ENCODE measurements at regions not wholly inside any gene's neighbourhood (a gene's known extent, or its start where the extent isn't known, plus 50 kb on each side); places are given as distances from the start of the nearest gene placed in this dataset.

DNA sequence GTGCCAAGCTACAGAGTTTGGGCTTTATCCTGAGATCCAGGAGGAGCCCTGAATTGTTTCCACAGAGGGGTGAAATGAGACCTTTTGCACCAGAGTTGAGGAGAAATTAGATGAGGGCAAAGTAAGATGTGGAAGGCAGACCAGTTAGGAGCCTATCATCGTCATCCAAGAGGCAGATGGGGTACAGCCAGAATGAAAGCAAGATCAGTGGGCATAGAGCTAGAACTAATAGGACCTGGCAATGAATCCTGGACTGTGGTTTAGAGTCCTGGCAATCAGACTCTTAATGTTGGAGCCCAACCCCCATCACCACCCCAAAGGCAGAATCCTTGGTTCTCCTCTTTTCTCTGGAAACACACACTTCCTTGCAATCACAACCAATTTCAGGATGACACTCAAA is 166.6 kb upstream of the HMGA2 start:
- no peak overlapping the region for H3K27ac ChIP-seq
- no peak for TF ChIP-seq ZFX (IDR thresholded peaks at IDR 0.05; ENCODE audit: borderline replicate concordance)
- TF ChIP-seq, protein P1, sequence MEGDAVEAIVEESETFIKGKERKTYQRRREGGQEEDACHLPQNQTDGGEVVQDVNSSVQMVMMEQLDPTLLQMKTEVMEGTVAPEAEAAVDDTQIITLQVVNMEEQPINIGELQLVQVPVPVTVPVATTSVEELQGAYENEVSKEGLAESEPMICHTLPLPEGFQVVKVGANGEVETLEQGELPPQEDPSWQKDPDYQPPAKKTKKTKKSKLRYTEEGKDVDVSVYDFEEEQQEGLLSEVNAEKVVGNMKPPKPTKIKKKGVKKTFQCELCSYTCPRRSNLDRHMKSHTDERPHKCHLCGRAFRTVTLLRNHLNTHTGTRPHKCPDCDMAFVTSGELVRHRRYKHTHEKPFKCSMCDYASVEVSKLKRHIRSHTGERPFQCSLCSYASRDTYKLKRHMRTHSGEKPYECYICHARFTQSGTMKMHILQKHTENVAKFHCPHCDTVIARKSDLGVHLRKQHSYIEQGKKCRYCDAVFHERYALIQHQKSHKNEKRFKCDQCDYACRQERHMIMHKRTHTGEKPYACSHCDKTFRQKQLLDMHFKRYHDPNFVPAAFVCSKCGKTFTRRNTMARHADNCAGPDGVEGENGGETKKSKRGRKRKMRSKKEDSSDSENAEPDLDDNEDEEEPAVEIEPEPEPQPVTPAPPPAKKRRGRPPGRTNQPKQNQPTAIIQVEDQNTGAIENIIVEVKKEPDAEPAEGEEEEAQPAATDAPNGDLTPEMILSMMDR (IDR thresholded peaks at IDR 0.05): no peak

GRCh38 chr12:65658360-65658759 is 165.9 kb upstream of the HMGA2 start:
- no peak overlapping the region for H3K27ac ChIP-seq
- TF ChIP-seq, protein P1 (IDR thresholded peaks at IDR 0.05): no peak
- no peak for TF ChIP-seq ZFX (IDR thresholded peaks at IDR 0.05; ENCODE audit: borderline replicate concordance)

- no peak for TF ChIP-seq ZFX (IDR thresholded peaks at IDR 0.05; ENCODE audit: borderline replicate concordance)
- TF ChIP-seq, protein P1 (IDR thresholded peaks at IDR 0.05): no peak
- no peak overlapping the region for H3K27ac ChIP-seq
Measured at GRCh38 chr12:65659681-65660080, 164.6 kb upstream of the HMGA2 start.

DNA sequence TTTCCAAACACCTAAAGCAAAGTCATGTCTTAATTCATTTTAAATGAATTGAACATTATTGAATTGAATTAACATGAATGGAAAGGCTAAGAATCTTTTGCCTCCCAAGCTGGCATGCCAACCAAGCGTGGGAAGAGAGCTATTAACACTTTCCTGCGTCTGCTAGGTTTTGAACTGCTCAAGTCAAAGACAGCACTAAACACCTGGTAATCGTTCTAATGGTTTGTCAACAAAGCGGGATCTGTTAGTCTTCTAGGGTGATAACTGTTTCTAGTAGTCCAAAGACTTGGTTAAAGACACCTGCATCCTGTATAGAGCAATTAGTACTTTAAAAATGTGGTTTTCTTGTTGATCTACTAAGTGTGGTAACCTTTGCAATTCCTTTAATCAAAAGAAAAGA is 164.2 kb upstream of the HMGA2 start:
- H3K27ac ChIP-seq: no peak overlapping the region

GRCh38 chr12:65660836-65661235 is 163.4 kb upstream of the HMGA2 start:
- TF ChIP-seq, protein P1 (IDR thresholded peaks at IDR 0.05): no peak
- no peak for TF ChIP-seq ZFX (IDR thresholded peaks at IDR 0.05; ENCODE audit: borderline replicate concordance)
- H3K27ac ChIP-seq: no peak overlapping the region

More for the DNA sequence above, 164.2 kb upstream of the HMGA2 start:
- TF ChIP-seq, protein P1 (IDR thresholded peaks at IDR 0.05): no peak
- no peak for TF ChIP-seq ZFX (IDR thresholded peaks at IDR 0.05; ENCODE audit: borderline replicate concordance)

DNA sequence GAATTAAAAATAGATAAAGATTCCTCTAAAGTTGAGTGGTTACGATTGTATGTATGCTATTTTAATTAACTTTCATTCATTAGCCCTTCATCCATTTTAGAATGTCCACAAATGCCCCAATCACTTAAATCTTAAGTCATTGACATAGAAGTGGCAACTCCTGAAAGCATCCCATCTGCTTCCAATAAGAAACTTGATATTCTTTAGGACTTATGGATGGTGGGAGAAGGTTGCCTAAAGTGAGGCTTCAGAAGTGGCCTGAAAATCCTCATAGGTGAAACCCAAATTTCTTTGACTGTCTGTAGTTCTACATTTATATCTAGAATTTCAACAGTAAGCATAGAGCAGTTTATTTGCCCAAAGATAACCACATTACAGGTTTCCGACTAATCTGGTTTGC is 161.7 kb upstream of the HMGA2 start:
- TF ChIP-seq, protein P1 (IDR thresholded peaks at IDR 0.05): no peak
- TF ChIP-seq ZFX (IDR thresholded peaks at IDR 0.05; ENCODE audit: borderline replicate concordance): no peak
- no peak overlapping the region for H3K27ac ChIP-seq

GRCh38 chr12:65663097-65663496 is 161.2 kb upstream of the HMGA2 start:
- H3K27ac ChIP-seq: no peak overlapping the region
- TF ChIP-seq ZFX (IDR thresholded peaks at IDR 0.05; ENCODE audit: borderline replicate concordance): no peak
- TF ChIP-seq, protein P1 (IDR thresholded peaks at IDR 0.05): no peak

Data from 22Rv1 (cell line).